MM.1S (cell line): ENCODE measurements at regions not wholly inside any gene's neighbourhood (a gene's known extent, or its start where the extent isn't known, plus 50 kb on each side); places are given as distances from the start of the nearest gene placed in this dataset.

Experiments used
- DNase-seq: peaks from one replicate; pipeline ENCODE4 v3.0.0-alpha.2; 2015
- H2AFZ ChIP-seq: fragments of 300-600 bp; sonication (generic); 2 replicates; pipeline ENCODE4 v1.6.0; 2016; ENCODE audit warnings: antibody characterized with exemption, low read length
- H3F3A ChIP-seq: fragments of 300-600 bp; sonication (generic); 2 replicates; pipeline ENCODE4 v1.6.1; 2016; ENCODE audit warnings: mild to moderate bottlenecking, antibody characterized with exemption, low read length, moderate library complexity, mixed read lengths; ENCODE audit not compliant: insufficient read depth
- H3K27ac ChIP-seq: fragments of 300-600 bp; sonication (generic); 2 replicates; pipeline ENCODE4 v1.5.1; 2016; ENCODE audit warnings: mild to moderate bottlenecking, low read length
- H3K27me3 ChIP-seq: fragments of 300-600 bp; sonication (generic); replicated peaks from 2 replicates; pipeline ENCODE4 v1.6.0; 2016; ENCODE audit warnings: low read length; ENCODE audit not compliant: insufficient read depth
- H3K36me3 ChIP-seq: fragments of 300-600 bp; sonication (generic); replicated peaks from 2 replicates; pipeline ENCODE4 v1.6.1; 2016; ENCODE audit warnings: mild to moderate bottlenecking, low read length, mixed read lengths; ENCODE audit not compliant: insufficient read depth
- H3K4me1 ChIP-seq: fragments of 300-600 bp; sonication (generic); 2 replicates; pipeline ENCODE4 v1.6.1; 2016; ENCODE audit warnings: low read length, mixed read lengths
- H3K4me2 ChIP-seq: fragments of 300-600 bp; sonication (generic); 2 replicates; pipeline ENCODE4 v1.6.0; 2016; ENCODE audit warnings: low read depth, low read length
- H3K4me3 ChIP-seq: fragments of 300-600 bp; sonication (generic); 2 replicates; pipeline ENCODE4 v1.5.1; 2016; ENCODE audit warnings: low read length, mixed read lengths
- H3K79me2 ChIP-seq: fragments of 300-600 bp; sonication (generic); 2 replicates; pipeline ENCODE4 v1.6.1; 2016; ENCODE audit warnings: mixed run types, low read length, mixed read lengths
- H3K9ac ChIP-seq: fragments of 300-600 bp; sonication (generic); 2 replicates; pipeline ENCODE4 v1.6.1; 2016; ENCODE audit warnings: low read length, mixed read lengths
- H3K9me2 ChIP-seq: fragments of 300-600 bp; sonication (generic); replicated peaks from 2 replicates; pipeline ENCODE4 v1.6.1; 2016; ENCODE audit warnings: mild to moderate bottlenecking, low read length, mixed read lengths; ENCODE audit not compliant: insufficient read depth
- H3K9me3 ChIP-seq: fragments of 300-600 bp; sonication (generic); replicated peaks from 2 replicates; pipeline ENCODE4 v1.6.1; 2016; ENCODE audit warnings: mild to moderate bottlenecking, low read length, mixed read lengths; ENCODE audit not compliant: insufficient read depth
- H4K20me1 ChIP-seq: fragments of 300-600 bp; sonication (generic); 2 replicates; pipeline ENCODE4 v1.6.1; 2016; ENCODE audit warnings: mild to moderate bottlenecking, low read length, moderate library complexity, mixed read lengths; ENCODE audit not compliant: insufficient read depth
- CTCF ChIP-seq: fragments of 300-600 bp; sonication (generic); IDR thresholded peaks from 2 replicates; pipeline ENCODE4 v1.5.1; 2016; ENCODE audit warnings: antibody characterized with exemption, low read length, mixed read lengths
- EZH2 ChIP-seq: fragments of 300-600 bp; sonication (generic); optimal IDR thresholded peaks from 2 replicates; pipeline ENCODE3; 2017; ENCODE audit warnings: low read depth, mild to moderate bottlenecking, antibody characterized with exemption, low read length, mixed read lengths
- EZH2phosphoT487 ChIP-seq: fragments of 300-600 bp; sonication (generic); IDR thresholded peaks from 2 replicates; pipeline ENCODE4 v1.6.1; 2018; ENCODE audit warnings: antibody characterized with exemption, low read length

GRCh38 chr5:6825678-6826244 is 112.5 kb downstream of the TENT4A start:
- Histone ChIP-seq H3K4me1 (peaks cover 31% of the 10 kb centered on the region), H3K4me3 (no peak overlapping the region), H3K9me3 (no peaks in the 10 kb centered on the region), H2AFZ (no peak overlapping the region), H3K4me2 (no peak overlapping the region), H3K79me2 (no peaks in the 10 kb centered on the region), H3K27ac (no peak overlapping the region), H3F3A (peaks cover 25% of the 10 kb centered on the region), H4K20me1 (no peaks in the 10 kb centered on the region), H3K27me3 (no peaks in the 10 kb centered on the region), H3K36me3 (no peaks in the 10 kb centered on the region), H3K9me2 (no peaks in the 10 kb centered on the region), H3K9ac (no peak overlapping the region)
- TF ChIP-seq EZH2phosphoT487 = no peak
- TF ChIP-seq CTCF = no peak
- no peak for TF ChIP-seq EZH2
- no peak for DNase-seq

- Histone ChIP-seq H3K4me2 (no peak overlapping the region), H3K27ac (no peak overlapping the region; the same call in 1 of the 2 replicates), H4K20me1 (no peaks in the 10 kb centered on the region)
Measured at GRCh38 chr5:6826756-6827155, 113.5 kb downstream of the TENT4A start.

GRCh38 chr5:6827526-6828219 is 114.4 kb downstream of the TENT4A start:
- no peak for TF ChIP-seq CTCF
- no peak for TF ChIP-seq EZH2
- TF ChIP-seq EZH2phosphoT487 = no peak
- Histone ChIP-seq H3K4me2 (peak overlapping the region; percentile 73), H3K79me2 (no peaks in the 10 kb centered on the region), H4K20me1 (no peaks in the 10 kb centered on the region), H3K36me3 (no peaks in the 10 kb centered on the region), H3F3A (peaks cover 25% of the 10 kb centered on the region), H3K27me3 (no peaks in the 10 kb centered on the region), H3K9me2 (no peaks in the 10 kb centered on the region), H3K9me3 (no peaks in the 10 kb centered on the region), H2AFZ (peak overlapping the region; percentile 62), H3K9ac (peak overlapping the region; percentile 46), H3K27ac (peak overlapping the region; percentile 84), H3K4me1 (peaks cover 31% of the 10 kb centered on the region), H3K4me3 (peak overlapping the region; percentile 30)
- peak; percentile 96 for DNase-seq

More at GRCh38 chr5:6826756-6827155, 113.5 kb downstream of the TENT4A start:
- Histone ChIP-seq H3K4me1 (peaks cover 31% of the 10 kb centered on the region), H2AFZ (no peak overlapping the region), H3K9me3 (no peaks in the 10 kb centered on the region), H3F3A (peaks cover 25% of the 10 kb centered on the region), H3K4me3 (no peak overlapping the region), H3K79me2 (no peaks in the 10 kb centered on the region), H3K9ac (no peak overlapping the region), H3K9me2 (no peaks in the 10 kb centered on the region), H3K27me3 (no peaks in the 10 kb centered on the region), H3K36me3 (no peaks in the 10 kb centered on the region)
- no peak for TF ChIP-seq CTCF
- TF ChIP-seq EZH2phosphoT487 = no peak
- no peak for TF ChIP-seq EZH2
- DNase-seq = no peak
